GM20000 (cell line): ENCODE measurements at regions not wholly inside any gene's neighbourhood (a gene's known extent, or its start where the extent isn't known, plus 50 kb on each side); places are given as distances from the start of the nearest gene placed in this dataset.

ENCODE experiments used
- DNase-seq: peaks from one replicate; pipeline ENCODE4 v3.0.0; 2012; ENCODE audit warnings: low spot score
- CTCF ChIP-seq: IDR thresholded peaks from 2 replicates; pipeline ENCODE4 v1.5.1; 2012; ENCODE audit warnings: mild to moderate bottlenecking, control low read depth; ENCODE audit errors: extremely low read depth, missing control alignments

- DNase-seq: no peak
Measured at GRCh38 chr15:69885173-69885955, 212.4 kb downstream of the TLE3 start.

GRCh38 chr15:69887009-69887408 is 210.7 kb downstream of the TLE3 start:
- no peak for TF ChIP-seq CTCF
- no peak for DNase-seq

More at GRCh38 chr15:69885173-69885955, 212.4 kb downstream of the TLE3 start:
- no peak for TF ChIP-seq CTCF

GRCh38 chr15:69887553-69887952 is 210.2 kb downstream of the TLE3 start:
- DNase-seq: no peak
- TF ChIP-seq CTCF: no peak

GRCh38 chr15:69888406-69888805 is 209.3 kb downstream of the TLE3 start:
- no peak for TF ChIP-seq CTCF
- no peak for DNase-seq

GRCh38 chr15:69891070-69891536 is 206.6 kb downstream of the TLE3 start:
- DNase-seq: no peak
- no peak for TF ChIP-seq CTCF

GRCh38 chr15:69891606-69892005 is 206.1 kb downstream of the TLE3 start:
- DNase-seq: no peak
- TF ChIP-seq CTCF: no peak

GRCh38 chr15:69892351-69892750 is 205.4 kb downstream of the TLE3 start:
- no peak for DNase-seq
- TF ChIP-seq CTCF: no peak
